HG03175 (cell line): ENCODE measurements at regions not wholly inside any gene's neighbourhood (a gene's known extent, or its start where the extent isn't known, plus 50 kb on each side); places are given as distances from the start of the nearest gene placed in this dataset.
A peak's percentile ranks its signal among the peaks of the same experiment; 100 is the strongest.
"Not testable (repeated sequence)": the region's sequence is repeated elsewhere in the genome, so short reads cannot be mapped to it uniquely, and the experiment has no call there.

ENCODE experiments used
- ATAC-seq: cut with Tn5 transposase; IDR thresholded peaks from one replicate; pipeline ENCODE4 v1.9.1; 2021; ENCODE audit warnings: mild to moderate bottlenecking, moderate library complexity; ENCODE audit not compliant: unreplicated experiment

GRCh38 chr10:3877211-3878000 is 92.4 kb upstream of the KLF6 start:
- ATAC-seq: no peak

- ATAC-seq: no peak
Observed at GRCh38 chr10:3876350-3876962, 91.4 kb upstream of the KLF6 start.

GRCh38 chr10:3875842-3876235 is 90.8 kb upstream of the KLF6 start:
- ATAC-seq: no peak

- peak; percentile 57 for ATAC-seq
Observed at GRCh38 chr10:3874990-3875841, 90.2 kb upstream of the KLF6 start.

GRCh38 chr10:3874610-3874989 is 89.6 kb upstream of the KLF6 start:
- ATAC-seq: not testable (repeated sequence)

GRCh38 chr10:3873728-3874461 is 88.9 kb upstream of the KLF6 start:
- ATAC-seq: peak; percentile 78

- ATAC-seq: no peak
Observed at GRCh38 chr10:3872712-3873329, 87.8 kb upstream of the KLF6 start.

GRCh38 chr10:3871424-3871996 is 86.5 kb upstream of the KLF6 start:
- ATAC-seq: no peak

- no peak for ATAC-seq
Observed at GRCh38 chr10:3869036-3869435, 84.0 kb upstream of the KLF6 start.

GRCh38 chr10:3868271-3868664 is 83.3 kb upstream of the KLF6 start:
- ATAC-seq: no peak

GRCh38 chr10:3867454-3868270 is 82.7 kb upstream of the KLF6 start:
- no peak for ATAC-seq

GRCh38 chr10:3866332-3866731 is 81.3 kb upstream of the KLF6 start:
- no peak for ATAC-seq

- ATAC-seq: peak; percentile 48
Observed at GRCh38 chr10:3865565-3865964, 80.6 kb upstream of the KLF6 start.

GRCh38 chr10:3861795-3862194 is 76.8 kb upstream of the KLF6 start:
- ATAC-seq: no peak

GRCh38 chr10:3858051-3858845 is 73.2 kb upstream of the KLF6 start:
- no peak for ATAC-seq

GRCh38 chr10:3857318-3857717 is 72.3 kb upstream of the KLF6 start:
- ATAC-seq: no peak

GRCh38 chr10:3856593-3856992 is 71.6 kb upstream of the KLF6 start:
- ATAC-seq: no peak

GRCh38 chr10:3853547-3854303 is 68.7 kb upstream of the KLF6 start:
- ATAC-seq: no peak
